KBM-7 (cell line): ENCODE measurements at regions not wholly inside any gene's neighbourhood (a gene's known extent, or its start where the extent isn't known, plus 50 kb on each side); places are given as distances from the start of the nearest gene placed in this dataset.

ENCODE experiments used
- DNase-seq: peaks from one replicate; pipeline ENCODE4 v3.0.0-alpha.2; 2015
- in situ Hi-C: fragments of 300-500 bp; cut with MboI; formaldehyde crosslinking; loops from 2 replicates; pipeline ENCODE4 v1.14.3; 2020; ENCODE audit warnings: low sequenced_read_pairs, low pct_unique_long_range_greater_than_20kb, mixed read lengths

DNA sequence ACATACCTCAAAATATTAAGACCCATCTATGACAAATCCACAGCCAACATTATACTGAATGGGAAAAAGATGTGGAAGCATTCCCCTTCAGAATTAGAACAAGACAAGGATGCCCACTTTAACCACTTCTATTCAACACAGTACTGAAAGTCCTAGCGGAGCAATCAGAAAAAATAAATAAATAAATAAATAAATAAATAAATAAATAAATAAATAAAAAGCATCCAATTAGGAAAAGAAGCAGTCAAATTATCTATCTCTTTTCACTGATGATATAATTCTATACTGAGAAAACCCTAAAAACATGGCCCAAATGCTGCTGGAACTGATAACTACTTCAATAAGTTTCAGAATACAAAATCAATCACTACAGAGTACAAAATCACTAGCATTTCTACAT lies 67.5 kb downstream of the PRR32 start:
- in situ Hi-C loops = no loop called here
- no peak for DNase-seq

DNA sequence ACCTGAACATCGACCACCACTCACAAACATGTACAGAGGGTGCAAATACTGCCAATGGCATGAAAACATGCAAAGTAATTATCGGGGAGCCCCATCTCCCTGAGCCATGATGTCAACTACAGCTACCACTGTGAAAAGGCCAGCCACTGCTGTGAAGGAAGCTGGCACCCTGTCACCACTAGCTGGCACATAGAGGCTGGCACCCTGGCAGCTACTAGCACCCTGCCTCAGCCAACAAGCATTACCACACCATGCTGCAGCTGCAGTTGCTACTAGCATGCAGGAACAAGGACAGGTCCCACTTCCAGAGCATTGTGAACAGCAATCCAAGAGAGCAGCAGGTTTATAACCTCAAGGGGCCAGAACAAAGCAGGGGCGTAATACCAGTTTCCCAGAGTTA lies 81.4 kb downstream of the PRR32 start:
- in situ Hi-C loops = no loop called here
- DNase-seq = no peak

DNA sequence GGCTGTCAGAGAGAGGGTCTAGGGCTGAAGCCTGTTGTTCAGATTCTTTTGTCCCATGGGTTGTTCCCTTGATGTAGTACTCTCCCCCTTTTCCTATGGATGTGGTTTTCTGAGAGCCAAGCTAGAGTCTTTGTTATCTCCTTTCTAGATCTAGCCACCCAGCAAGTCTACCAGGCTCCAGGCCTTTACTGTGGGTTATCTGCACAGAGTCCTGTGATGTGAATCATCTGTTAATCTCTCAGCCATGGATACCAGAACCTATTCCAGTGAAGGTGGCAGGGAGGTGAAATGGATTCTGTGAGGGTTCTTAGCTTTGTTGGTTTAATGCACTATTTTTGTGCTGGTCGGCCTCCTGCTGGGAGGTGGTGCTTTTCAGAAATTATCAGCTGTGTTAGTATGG lies 109.5 kb downstream of the PRR32 start:
- in situ Hi-C loops = no loop called here
- DNase-seq = no peak

DNA sequence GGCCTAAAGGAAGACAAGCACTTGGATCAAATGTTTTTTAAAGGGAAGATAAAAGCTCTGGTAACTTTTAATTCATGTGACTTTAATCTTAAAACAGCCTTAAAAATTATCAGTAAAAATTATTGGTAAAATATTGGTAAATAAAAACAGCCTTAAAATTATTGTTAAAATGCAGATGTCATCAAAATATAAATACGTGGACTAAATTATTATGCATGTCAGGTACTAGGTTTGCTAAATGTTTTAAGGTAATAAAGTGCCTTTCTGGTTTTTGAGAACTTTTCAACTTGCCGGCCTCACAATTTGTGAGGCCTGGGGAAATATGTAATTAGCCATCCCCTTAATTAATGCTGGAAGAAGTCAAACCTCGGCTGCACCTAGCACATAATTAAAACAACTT lies 147.7 kb downstream of the PRR32 start:
- in situ Hi-C loops = no loop called here
- no peak for DNase-seq

DNA sequence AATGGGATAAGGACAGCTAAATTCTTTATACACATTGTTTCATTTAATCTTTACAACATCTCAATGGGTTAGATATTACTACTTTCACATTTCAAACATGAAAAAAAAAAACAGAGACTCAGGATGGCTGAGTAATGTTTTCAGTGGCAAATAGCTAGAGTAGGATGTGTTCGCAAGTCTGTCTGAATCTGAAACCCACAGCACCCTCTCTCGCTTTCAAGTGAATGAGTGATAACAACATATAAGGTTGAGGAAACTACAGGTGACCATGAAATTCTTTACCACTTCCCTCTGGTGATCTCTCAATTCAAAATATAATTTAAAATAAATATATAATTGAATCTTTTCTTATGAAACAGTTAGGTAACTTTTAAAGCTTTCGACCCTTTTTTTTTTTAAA lies 162.6 kb downstream of the PRR32 start:
- DNase-seq = no peak
- in situ Hi-C loops = no loop called here

DNA sequence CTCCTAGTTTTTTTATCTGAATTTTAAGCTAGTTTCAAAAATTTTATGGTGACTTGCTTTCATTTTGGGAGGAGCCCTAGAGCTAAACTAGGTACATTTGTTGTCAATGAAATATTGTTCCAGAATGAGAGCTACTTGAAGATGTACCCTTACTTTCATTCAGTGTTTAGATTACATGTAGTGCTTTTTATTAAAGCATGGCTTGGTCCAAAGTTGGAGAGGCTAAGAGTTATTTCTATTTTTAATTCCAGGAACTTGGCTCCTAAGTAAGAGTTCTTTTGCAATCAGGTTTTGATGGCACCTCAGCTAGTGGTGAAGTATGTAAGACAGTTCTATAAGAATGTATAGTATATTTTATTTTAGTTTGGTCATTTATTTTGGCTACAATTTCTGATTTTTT lies 165.5 kb downstream of the PRR32 start:
- in situ Hi-C loops = no loop called here
- no peak for DNase-seq

DNA sequence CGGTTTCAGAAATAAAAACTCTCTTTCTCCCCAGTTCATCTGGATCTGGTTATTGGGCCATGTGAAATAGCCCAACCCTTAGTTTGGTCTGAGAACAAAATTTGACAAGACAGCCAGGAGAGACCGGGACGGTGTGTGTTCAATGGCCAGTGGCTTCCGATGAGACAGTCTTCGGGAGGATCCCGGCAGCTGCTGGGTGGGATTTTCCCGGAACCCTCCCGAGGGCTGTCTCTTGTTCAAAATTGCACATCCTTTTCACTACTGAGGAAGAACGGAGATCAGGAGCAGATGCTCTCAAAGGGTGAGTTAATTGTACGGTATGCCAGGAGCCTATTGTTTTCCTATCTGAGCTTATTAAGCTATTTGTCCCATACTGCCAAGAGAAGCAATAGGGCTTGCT lies 166.5 kb downstream of the PRR32 start:
- in situ Hi-C loops = no loop called here

DNA sequence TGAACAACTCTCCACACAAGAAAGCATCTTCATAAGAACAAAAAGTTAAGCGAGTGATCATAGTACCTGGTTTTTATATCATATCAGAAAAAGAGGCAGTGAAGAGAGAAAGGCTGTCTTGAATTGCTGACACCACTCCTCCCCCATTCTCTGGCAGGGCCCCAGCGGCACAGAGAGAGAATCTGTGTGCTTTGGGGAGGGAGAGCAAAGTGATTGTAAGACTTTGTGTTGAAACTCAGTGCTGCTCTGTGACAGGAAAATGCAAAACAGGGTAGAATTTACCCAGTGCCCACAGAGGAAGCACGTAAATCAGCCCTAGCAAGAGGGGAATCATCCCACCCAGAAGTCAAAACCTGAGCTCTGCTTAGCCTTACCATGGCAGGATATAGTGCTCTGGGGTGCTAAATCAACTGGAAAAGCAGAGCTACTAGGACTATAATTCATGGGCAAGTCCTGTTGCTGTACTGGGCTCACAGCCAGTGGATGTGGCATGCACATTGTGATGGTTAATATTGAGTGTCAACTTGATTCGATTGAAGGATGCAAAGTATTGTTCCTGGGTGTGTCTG lies 174.6 kb downstream of the PRR32 start:
- no peak for DNase-seq
- in situ Hi-C loops = no loop called here

More for the DNA sequence above, 166.5 kb downstream of the PRR32 start:
- DNase-seq = no peak

DNA sequence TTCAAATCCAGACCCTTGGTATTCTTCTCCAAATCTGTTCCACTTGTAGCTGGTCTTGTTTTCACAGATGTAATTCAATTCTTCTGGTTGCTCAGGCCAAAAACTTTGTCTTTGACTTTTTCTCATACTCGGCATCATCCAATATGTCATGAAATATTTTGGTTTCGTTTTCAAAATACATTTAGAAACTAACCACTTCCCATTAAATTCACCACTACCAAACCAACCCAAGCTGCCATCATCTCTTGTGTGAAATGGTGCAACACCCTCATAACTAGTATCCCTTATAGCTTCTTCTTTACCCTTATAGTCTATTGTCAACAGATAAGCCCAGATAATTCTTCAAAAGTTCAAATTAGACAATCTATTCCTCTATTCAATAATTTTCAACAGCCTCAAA lies 192.1 kb downstream of the PRR32 start:
- no peak for DNase-seq
- in situ Hi-C loops = no loop called here

DNA sequence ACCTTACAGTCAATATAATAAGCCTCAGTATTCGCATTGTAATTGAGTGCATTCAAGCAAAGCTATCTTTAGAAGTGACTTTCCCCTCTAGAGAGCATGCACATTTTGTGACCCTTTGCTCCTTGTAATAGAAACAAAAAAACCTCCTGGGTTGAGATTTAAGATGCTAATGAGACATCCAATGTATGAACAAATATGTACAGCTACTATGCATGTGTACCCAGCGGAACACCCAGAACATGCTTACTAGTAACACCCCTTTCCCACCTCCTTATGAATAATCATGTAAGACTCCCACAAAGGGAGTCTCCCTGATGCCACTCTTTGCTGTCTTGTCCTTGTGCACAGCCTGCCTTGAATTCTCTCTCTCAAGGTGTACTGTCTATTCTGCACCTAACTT lies 205.5 kb downstream of the PRR32 start:
- no peak for DNase-seq
- in situ Hi-C loops = no loop called here

DNA sequence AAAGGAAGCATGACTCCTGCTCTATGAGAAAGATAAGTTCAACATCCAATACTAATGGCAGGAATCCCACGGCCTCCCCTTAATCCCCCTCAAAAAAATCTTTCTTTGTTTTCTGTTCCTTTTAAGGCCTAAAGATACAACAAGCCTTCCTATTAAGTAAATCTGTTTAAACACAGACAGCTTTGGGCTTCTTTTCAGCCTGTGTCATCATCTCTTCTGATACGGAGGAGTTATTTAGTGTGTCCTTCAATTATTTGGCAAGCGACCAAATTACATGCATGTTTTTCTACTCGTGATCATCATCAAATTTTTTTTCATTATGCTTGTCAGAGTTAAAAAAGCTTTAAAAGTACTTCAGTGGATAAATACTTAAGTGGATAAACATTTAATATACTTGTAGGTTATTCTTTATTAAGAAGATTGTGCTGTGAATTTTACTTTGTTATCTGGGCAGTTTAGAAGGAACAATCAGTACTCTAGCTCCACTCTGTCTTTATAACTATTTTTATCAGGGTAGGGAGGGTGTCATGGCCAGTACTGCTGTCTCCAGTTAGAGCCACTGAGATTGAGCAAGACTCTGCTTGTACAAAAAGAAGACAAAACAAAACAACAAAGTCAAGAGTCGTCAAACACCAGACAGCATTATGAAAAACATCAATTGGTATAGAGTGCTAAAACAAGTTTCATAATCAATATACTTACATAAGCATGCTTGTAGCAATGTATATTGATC lies 210.7 kb downstream of the PRR32 start:
- in situ Hi-C loops = no loop called here
- DNase-seq = no peak

DNA sequence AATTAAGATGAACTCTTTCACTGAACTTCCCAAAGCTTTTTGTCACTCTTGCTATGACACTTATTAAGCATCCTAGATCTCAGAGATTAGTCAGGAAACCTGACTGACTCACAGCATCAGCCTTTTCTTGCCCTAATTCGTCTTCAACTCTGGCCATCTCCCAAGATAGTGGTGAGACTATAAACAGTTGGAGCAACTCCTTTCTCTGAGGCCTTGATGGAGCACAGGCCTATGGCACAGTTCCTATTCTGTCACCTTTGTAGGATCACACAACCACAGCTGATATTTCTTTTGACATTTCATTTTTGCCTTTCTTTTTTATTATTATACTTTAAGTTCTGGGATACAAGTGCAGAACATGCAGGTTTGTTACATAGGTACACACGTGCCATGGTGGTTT lies 217.6 kb downstream of the PRR32 start:
- in situ Hi-C loops = no loop called here
- no peak for DNase-seq

DNA sequence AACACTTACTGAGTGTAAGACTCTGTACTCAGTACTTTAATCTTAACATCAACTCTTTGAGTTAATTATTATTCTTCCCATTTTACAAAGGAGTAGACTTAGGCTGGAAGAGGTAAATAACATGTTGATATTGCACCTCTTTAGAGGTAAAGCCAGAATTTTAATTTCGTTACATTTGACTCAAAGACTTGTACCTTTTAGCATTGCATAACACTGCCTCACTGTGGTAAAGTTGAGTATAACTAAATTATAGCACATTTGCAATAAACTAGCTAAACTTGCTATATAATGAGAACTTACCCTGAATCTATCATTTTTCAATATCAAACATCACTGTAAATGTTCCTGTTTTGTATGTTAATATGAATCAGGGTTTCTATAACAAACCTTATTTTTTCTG lies 218.5 kb downstream of the PRR32 start:
- peak; percentile 4 for DNase-seq

DNA sequence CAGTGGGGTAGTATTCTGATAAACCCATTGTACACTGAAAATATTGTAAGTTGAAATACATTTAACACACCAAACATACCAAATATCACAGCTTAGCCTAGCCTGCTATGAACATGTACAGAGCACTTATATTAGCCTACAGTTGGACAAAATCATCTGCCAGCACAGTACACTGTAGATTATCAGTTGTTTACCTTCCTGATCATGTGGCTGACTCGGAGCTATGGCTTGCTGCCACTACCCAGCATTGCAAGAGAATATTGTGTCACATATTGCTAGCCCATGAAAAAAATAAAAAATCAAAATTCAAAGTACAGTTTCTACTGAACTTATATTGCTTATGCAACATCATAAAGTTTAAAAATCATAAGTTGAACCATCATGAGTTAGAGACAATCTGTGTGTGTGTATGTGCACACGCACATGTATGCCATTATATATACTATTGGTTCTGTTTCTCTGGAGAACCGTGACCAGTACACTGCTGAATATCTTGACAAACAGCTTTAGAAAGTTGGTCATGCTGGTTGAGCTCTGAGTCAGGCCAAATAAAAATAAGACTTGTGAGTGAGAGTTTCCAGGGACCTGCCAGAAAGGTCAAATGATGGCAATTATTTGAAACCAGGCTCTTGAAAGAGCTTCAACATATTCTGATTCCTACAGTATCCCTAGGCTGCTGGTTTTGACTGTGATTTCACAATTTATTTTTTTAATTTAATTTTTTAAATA lies 238.5 kb downstream of the PRR32 start:
- in situ Hi-C loops = no loop called here
- DNase-seq = no peak

More for the DNA sequence above, 218.5 kb downstream of the PRR32 start:
- in situ Hi-C loops = no loop called here

DNA sequence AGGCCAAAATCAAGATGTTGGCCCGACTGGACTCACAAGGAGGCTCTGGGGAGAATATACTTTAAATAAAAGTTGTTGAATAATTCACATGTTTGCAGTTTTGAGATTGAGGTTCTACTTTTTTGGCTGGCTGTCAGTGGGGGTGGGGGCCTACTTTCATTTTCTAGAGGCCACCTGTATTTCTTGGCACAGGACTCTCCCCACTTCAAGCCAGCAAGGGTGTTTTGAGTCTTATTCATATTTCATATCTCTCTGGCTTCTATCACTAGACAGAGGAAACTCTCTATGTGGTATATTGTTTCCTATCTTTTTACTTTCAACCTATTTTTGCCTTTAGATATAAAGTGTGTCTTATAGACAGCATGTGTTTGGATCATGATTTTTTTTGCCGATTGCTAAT lies 266.4 kb downstream of the PRR32 start:
- no peak for DNase-seq
- in situ Hi-C loops = no loop called here

DNA sequence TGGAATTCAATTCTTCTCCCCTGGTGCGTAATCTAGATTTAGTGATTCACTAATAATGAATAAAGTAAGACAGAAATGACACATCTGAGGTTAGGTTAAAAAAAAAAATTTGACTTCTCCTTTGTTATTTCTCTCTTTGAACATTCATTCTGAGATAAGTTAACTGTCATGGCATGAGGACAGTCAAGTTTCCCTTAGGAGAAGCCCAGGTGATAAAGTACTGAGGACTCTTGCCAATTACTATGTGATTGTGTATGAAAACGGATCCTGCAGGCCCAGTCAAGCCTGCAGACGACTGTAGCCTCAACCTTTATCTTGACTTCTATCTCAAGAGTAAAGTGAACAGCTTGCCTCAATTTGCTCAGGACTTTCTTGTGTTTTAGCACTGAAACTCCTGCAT lies 293.2 kb downstream of the PRR32 start:
- DNase-seq = no peak
- in situ Hi-C loops = no loop called here

DNA sequence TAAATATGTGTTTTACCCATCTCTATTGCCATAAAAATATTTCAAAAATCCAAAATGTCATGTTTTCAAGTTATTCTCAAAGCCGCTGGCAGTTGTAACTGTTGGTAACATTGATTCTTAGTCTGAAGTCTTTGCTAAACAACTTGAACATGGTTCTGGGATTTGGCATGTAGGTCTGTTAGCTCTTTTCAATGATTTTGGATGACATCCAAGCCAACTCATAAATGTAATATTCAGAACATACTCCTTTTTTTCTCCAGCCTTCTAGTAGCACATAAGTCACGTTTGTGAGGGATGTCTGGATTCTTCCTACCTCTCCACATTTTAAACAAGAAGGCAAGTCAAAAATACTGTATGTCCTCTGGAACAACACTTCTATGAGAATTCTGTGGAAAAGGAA lies 305.3 kb downstream of the PRR32 start:
- DNase-seq = no peak
- in situ Hi-C loops = no loop called here

DNA sequence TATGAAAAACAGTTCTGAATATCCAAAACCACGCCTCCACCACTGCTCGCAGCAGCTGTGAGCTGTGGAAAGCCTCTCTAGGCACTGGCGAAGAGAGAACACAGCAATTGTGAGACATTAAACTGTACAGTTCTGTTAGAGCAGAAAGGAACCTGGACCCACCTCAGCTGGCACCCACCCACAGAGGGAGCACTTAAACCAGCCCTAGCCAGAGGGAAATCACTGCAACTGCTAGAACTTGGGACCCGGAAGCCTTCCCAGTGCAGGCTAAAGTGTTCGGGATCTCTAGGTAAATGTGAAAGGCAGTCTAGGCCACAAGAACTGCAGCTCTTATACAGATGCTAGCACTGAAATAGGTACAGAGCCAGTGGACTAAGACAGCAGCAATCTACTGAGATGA lies 308.8 kb downstream of the PRR32 start:
- no peak for DNase-seq
- in situ Hi-C loops = no loop called here

DNA sequence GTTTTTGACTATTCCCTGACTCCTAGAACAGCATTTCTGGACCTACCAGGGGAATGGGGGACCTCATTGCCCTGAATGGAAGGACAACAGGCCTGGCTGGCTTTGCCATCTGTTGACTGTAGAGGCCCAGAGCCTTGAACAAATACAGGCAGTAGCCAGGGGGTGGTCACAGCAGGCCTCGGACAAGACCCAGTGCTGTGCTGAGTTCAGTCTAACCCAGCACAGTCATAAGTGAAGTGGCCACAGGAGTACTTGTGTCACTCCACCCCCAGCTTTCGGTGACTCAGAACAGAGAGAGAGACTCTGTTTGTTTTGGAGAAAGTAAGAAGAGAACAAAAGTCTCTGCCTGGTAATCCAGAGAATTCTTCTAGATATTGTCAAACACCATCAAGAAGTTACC lies 310.0 kb downstream of the PRR32 start:
- no peak for DNase-seq
- in situ Hi-C loops = no loop called here

DNA sequence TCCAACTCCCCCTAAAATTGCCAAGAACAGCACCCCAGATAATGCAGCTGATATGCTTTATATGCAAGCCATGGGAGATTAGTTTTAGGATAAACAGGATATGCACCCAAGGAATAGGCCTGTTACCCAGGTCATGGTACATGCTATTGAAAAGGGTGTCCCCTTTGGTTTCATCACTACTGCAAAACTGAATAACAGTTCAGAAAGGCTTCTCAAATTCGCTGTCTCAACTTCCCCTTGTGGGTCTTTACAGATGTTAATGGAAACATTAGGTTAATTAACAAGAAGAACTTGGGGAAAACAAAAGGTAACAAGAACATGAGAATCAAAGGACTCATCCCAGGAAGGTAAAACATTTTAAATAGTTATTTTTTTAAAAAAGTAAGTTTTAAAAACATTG lies 318.7 kb downstream of the PRR32 start:
- no peak for DNase-seq
- in situ Hi-C loops = no loop called here

DNA sequence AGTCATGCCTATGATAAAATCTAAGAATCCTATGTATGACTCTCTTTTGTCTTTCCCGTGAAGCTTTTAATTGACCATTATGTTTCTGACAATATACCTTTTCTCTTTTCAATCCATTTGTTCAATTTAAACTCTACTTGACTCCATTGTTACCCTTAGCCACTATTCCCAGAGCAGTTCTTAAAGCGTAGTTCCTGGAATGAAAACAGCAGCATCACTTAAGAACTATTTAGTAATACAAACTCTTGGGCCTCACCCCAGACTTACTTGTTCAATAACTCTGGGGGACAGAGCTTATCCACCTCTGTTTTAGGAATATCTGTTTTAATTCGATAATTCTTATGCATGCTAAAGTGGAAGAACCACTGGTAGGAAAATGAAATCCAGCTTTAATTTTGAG lies 358.4 kb downstream of the PRR32 start:
- no peak for DNase-seq
- in situ Hi-C loops = no loop called here
